Upper lobe of left lung (tissue), 4 donors: ENCODE measurements at regions not wholly inside any gene's neighbourhood (a gene's known extent, or its start where the extent isn't known, plus 50 kb on each side); places are given as distances from the start of the nearest gene placed in this dataset.

Experiments
- POLR2A ChIP-seq, 4 donors: fragments of 450-650 bp; IDR thresholded peaks; one replicate each; pipeline ENCODE4 v1.5.1; 2016 to 2017; ENCODE audit warnings: antibody characterized with exemption in 4 of 4, mild to moderate bottlenecking in 2 of 4
- POLR2AphosphoS5 ChIP-seq, 2 donors: sonication (generic); formaldehyde crosslinking; IDR thresholded peaks; one replicate each; pipeline ENCODE4 v1.5.1; 2017; ENCODE audit warnings: antibody characterized with exemption in 2 of 2
- TF ChIP-seq, protein P1 (sequence below), 6 experiments: fragments of 450-650 bp in 4 of 6; fragments of 200-600 bp in 2 of 6; sonication (generic) in 2 of 6; IDR thresholded peaks; one replicate each; pipeline ENCODE4 v1.5.1; 2016 to 2019; ENCODE audit warnings: antibody characterized with exemption in 6 of 6

GRCh38 chr6:133820208-133820607, 68.7 kb upstream of the TCF21 start:
- TF ChIP-seq POLR2AphosphoS5 (IDR thresholded peaks at IDR 0.05) (no peak), POLR2A (IDR thresholded peaks at IDR 0.05) (no peak)
- TF ChIP-seq, protein P1, sequence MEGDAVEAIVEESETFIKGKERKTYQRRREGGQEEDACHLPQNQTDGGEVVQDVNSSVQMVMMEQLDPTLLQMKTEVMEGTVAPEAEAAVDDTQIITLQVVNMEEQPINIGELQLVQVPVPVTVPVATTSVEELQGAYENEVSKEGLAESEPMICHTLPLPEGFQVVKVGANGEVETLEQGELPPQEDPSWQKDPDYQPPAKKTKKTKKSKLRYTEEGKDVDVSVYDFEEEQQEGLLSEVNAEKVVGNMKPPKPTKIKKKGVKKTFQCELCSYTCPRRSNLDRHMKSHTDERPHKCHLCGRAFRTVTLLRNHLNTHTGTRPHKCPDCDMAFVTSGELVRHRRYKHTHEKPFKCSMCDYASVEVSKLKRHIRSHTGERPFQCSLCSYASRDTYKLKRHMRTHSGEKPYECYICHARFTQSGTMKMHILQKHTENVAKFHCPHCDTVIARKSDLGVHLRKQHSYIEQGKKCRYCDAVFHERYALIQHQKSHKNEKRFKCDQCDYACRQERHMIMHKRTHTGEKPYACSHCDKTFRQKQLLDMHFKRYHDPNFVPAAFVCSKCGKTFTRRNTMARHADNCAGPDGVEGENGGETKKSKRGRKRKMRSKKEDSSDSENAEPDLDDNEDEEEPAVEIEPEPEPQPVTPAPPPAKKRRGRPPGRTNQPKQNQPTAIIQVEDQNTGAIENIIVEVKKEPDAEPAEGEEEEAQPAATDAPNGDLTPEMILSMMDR (IDR thresholded peaks at IDR 0.05), result no peak
